H9 (cell line): ENCODE measurements at regions not wholly inside any gene's neighbourhood (a gene's known extent, or its start where the extent isn't known, plus 50 kb on each side); places are given as distances from the start of the nearest gene placed in this dataset.
"Not testable (repeated sequence)": the region's sequence is repeated elsewhere in the genome, so short reads cannot be mapped to it uniquely, and the experiment has no call there.

Experiments used
- DNase-seq: peaks from one replicate; pipeline ENCODE4 v3.0.0-alpha.2; 2017
- H2AFZ ChIP-seq: one replicate; pipeline ENCODE4 v1.6.1; 2013; ENCODE audit warnings: mild to moderate bottlenecking, low read length, control low read depth, moderate library complexity
- H2AK5ac ChIP-seq: 2 replicates; pipeline ENCODE4 v1.6.1; 2013; ENCODE audit warnings: low read length, control low read depth, mixed read lengths; ENCODE audit not compliant: insufficient read length
- H2BK120ac ChIP-seq: one replicate; pipeline ENCODE4 v1.6.1; 2013; ENCODE audit warnings: low read depth, mild to moderate bottlenecking, low read length, control low read depth, inconsistent platforms; ENCODE audit not compliant: poor library complexity, severe bottlenecking
- H2BK12ac ChIP-seq: 2 replicates; pipeline ENCODE4 v1.6.1; 2013; ENCODE audit warnings: low read length, control low read depth, mixed read lengths, low read depth; ENCODE audit not compliant: insufficient read length
- H2BK15ac ChIP-seq: 2 replicates; pipeline ENCODE4 v1.6.1; 2013; ENCODE audit warnings: low read depth, low read length, control low read depth
- H2BK20ac ChIP-seq: one replicate; pipeline ENCODE4 v1.6.1; 2013; ENCODE audit warnings: low read depth, mild to moderate bottlenecking, low read length, control low read depth, inconsistent platforms; ENCODE audit not compliant: poor library complexity, severe bottlenecking
- H2BK5ac ChIP-seq: 2 replicates; pipeline ENCODE4 v1.6.1; 2013; ENCODE audit warnings: low read length, control low read depth, mixed read lengths; ENCODE audit not compliant: insufficient read length
- H3K14ac ChIP-seq: 2 replicates; pipeline ENCODE4 v1.6.1; 2013; ENCODE audit warnings: low read length, control low read depth; ENCODE audit not compliant: insufficient read depth
- H3K18ac ChIP-seq: 2 replicates; pipeline ENCODE4 v1.6.1; 2013; ENCODE audit warnings: low read depth, mild to moderate bottlenecking, mixed read lengths, low read length, control low read depth; ENCODE audit not compliant: insufficient read length
- H3K23ac ChIP-seq: 2 replicates; pipeline ENCODE4 v1.6.1; 2013; ENCODE audit warnings: low read length, control low read depth, mixed read lengths, low read depth; ENCODE audit not compliant: insufficient read length
- H3K23me2 ChIP-seq: 2 replicates; pipeline ENCODE4 v1.6.1; 2013; ENCODE audit warnings: low read depth, mild to moderate bottlenecking, mixed read lengths, low read length, control low read depth; ENCODE audit not compliant: insufficient read length, poor library complexity, severe bottlenecking
- H3K27ac ChIP-seq: 2 replicates; pipeline ENCODE4 v1.5.1; 2013; ENCODE audit warnings: low read length, control low read depth, mixed read lengths, low read depth; ENCODE audit not compliant: insufficient read length
- H3K27me3 ChIP-seq: 2 replicates; pipeline ENCODE4 v1.6.1; 2013; ENCODE audit warnings: low read length, control low read depth, inconsistent platforms; ENCODE audit not compliant: insufficient read depth
- H3K4ac ChIP-seq: 2 replicates; pipeline ENCODE4 v1.6.1; 2013; ENCODE audit warnings: low read depth, mild to moderate bottlenecking, control low read depth, inconsistent platforms, low read length, moderate library complexity
- H3K4me1 ChIP-seq: 2 replicates; pipeline ENCODE4 v1.6.1; 2013; ENCODE audit warnings: low read length, control low read depth, inconsistent platforms; ENCODE audit not compliant: insufficient read depth
- H3K4me2 ChIP-seq: 2 replicates; pipeline ENCODE4 v1.6.1; 2013; ENCODE audit warnings: low read length, control low read depth, mixed read lengths; ENCODE audit not compliant: insufficient read length, insufficient read depth
- H3K56ac ChIP-seq: 2 replicates; pipeline ENCODE4 v1.6.1; 2013; ENCODE audit warnings: low read depth, mild to moderate bottlenecking, mixed read lengths, low read length, control low read depth; ENCODE audit not compliant: insufficient read length
- H3K79me1 ChIP-seq: 2 replicates; pipeline ENCODE4 v1.6.1; 2013; ENCODE audit warnings: low read depth, mild to moderate bottlenecking, moderate library complexity, low read length, control low read depth, inconsistent platforms; ENCODE audit not compliant: insufficient read depth, poor library complexity, severe bottlenecking
- H3K79me2 ChIP-seq: 2 replicates; pipeline ENCODE4 v1.6.1; 2013; ENCODE audit warnings: low read length, control low read depth, inconsistent platforms; ENCODE audit not compliant: insufficient read depth
- H3K9ac ChIP-seq: 2 replicates; pipeline ENCODE4 v1.6.1; 2013; ENCODE audit warnings: low read length, control low read depth, mixed read lengths; ENCODE audit not compliant: insufficient read length; ENCODE audit errors: extremely low read depth
- H3K9me3 ChIP-seq: one replicate; pipeline ENCODE4 v1.6.1; 2013; ENCODE audit warnings: low read depth, low read length, inconsistent platforms; ENCODE audit not compliant: control insufficient read depth
- H3T11ph ChIP-seq: one replicate; pipeline ENCODE4 v1.6.1; 2013; ENCODE audit warnings: mild to moderate bottlenecking, low read length, control low read depth, inconsistent platforms
- H4K20me1 ChIP-seq: one replicate; pipeline ENCODE4 v1.6.1; 2013; ENCODE audit not compliant: control insufficient read depth, insufficient read length, insufficient read depth
- H4K5ac ChIP-seq: 2 replicates; pipeline ENCODE4 v1.6.1; 2013; ENCODE audit warnings: low read depth, mild to moderate bottlenecking, mixed read lengths, low read length, control low read depth; ENCODE audit not compliant: insufficient read length
- H4K8ac ChIP-seq: replicated peaks from 2 replicates; pipeline ENCODE4 v1.6.1; 2013; ENCODE audit warnings: low read length, control low read depth, mixed read lengths, low read depth; ENCODE audit not compliant: insufficient read length
- H4K91ac ChIP-seq: 2 replicates; pipeline ENCODE4 v1.6.1; 2013; ENCODE audit warnings: low read depth, mild to moderate bottlenecking, moderate library complexity, mixed read lengths, low read length, control low read depth; ENCODE audit not compliant: insufficient read length
- H3K27ac Mint-ChIP-seq, 3 experiments: 2 replicates in 2 of 3; 3 replicates in 1 of 3; pipeline ENCODE4 v1.8.0; 2020 to 2021; ENCODE audit warnings: mixed read lengths in 3 of 3, mild to moderate bottlenecking in 1 of 3, moderate library complexity in 1 of 3
- H3K27me3 Mint-ChIP-seq: 2 replicates; pipeline ENCODE4 v1.8.0; 2021; ENCODE audit warnings: low read depth, mild to moderate bottlenecking, moderate library complexity, mixed read lengths
- H3K36me3 Mint-ChIP-seq, 3 experiments: 2 replicates in 2 of 3; 3 replicates in 1 of 3; pipeline ENCODE4 v1.8.0; 2020 to 2021; ENCODE audit warnings: low read depth in 3 of 3, mixed read lengths in 3 of 3; ENCODE audit not compliant: insufficient read depth in 1 of 3
- H3K4me1 Mint-ChIP-seq, 2 experiments: 2 replicates each; pipeline ENCODE4 v1.8.0; 2020; ENCODE audit warnings: mixed read lengths in 2 of 2
- H3K4me3 Mint-ChIP-seq, 2 experiments: 2 replicates in 1 of 2; 3 replicates in 1 of 2; pipeline ENCODE4 v1.8.0; 2020 to 2021; ENCODE audit warnings: mild to moderate bottlenecking in 2 of 2, mixed read lengths in 2 of 2, moderate library complexity in 1 of 2
- H3K9me3 Mint-ChIP-seq, 2 experiments: 2 replicates in 1 of 2; 3 replicates in 1 of 2; pipeline ENCODE4 v1.8.0; 2020; ENCODE audit warnings: mild to moderate bottlenecking in 2 of 2, mixed read lengths in 2 of 2, moderate library complexity in 1 of 2
- CTCF ChIP-seq: fragments of 200-600 bp; sonication (generic); conservative IDR thresholded peaks from 3 replicates; pipeline ENCODE4 v1.8.0; 2021; ENCODE audit warnings: antibody characterized with exemption, mild to moderate bottlenecking
- WGBS: extraction: QIAGEN DNeasy Blood & Tissue Kit; methylation state at CpG from one replicate; pipeline ENCODE4 v1.1.7; 2013; ENCODE audit warnings: missing lambda C conversion rate, low lambda C conversion rate, mixed read lengths; ENCODE audit not compliant: insufficient read length; ENCODE audit errors: extremely low coverage; 5-methylcytosine and 5-hydroxymethylcytosine counted together

DNA sequence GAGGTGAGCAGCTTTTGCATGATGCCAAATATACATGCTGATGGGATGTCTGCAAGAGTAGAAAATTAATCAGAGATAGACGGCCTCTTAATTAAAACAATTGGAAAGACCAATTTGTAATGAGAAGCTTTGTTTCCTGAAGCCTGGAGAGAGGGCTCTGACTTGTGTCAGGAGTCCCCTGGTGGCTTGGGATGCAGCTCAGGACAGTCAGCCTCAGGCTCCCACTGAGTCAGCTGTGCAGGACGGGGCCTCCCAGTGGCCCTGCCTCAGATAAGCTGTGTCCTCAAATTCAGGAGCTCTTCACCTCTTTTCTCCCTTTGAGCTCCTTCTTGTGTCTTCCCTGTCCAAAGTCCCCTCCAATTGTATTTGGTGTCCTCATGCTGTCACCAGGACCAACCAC lies 438.9 kb upstream of the PODXL start:
- Histone ChIP-seq H3K79me2 (no peaks in the 10 kb centered on the region), H3K27ac (no peak overlapping the region), H2BK15ac (no peak overlapping the region), H3T11ph (no peak overlapping the region), H2AFZ (no peak overlapping the region), H2BK120ac (no peak overlapping the region), H4K8ac (no peak overlapping the region), H3K56ac (no peak overlapping the region), H2AK5ac (no peak overlapping the region), H3K4me2 (no peak overlapping the region), H3K79me1 (no peaks in the 10 kb centered on the region), H3K18ac (no peak overlapping the region), H4K20me1 (no peaks in the 10 kb centered on the region), H3K14ac (no peak overlapping the region), H3K23me2 (no peaks in the 10 kb centered on the region), H4K91ac (no peak overlapping the region), H3K9ac (no peak overlapping the region), H4K5ac (no peak overlapping the region), H2BK20ac (no peak overlapping the region), H3K23ac (no peak overlapping the region), H2BK12ac (no peak overlapping the region), H3K9me3 (no peaks in the 10 kb centered on the region), H3K4me1 (no peaks in the 10 kb centered on the region), H3K4ac (no peak overlapping the region), H2BK5ac (no peak overlapping the region), H3K27me3 (no peaks in the 10 kb centered on the region; the same call in 1 of the 2 replicates)
- no peak overlapping the region for H3K4me3 Mint-ChIP-seq
- H3K27ac Mint-ChIP-seq: no peak overlapping the region
- no peaks in the 10 kb centered on the region for H3K27me3 Mint-ChIP-seq
- peaks cover 3 to 5% of the 10 kb centered on the region in 2 experiments; a peak in 3 of 4 replicates for H3K4me1 Mint-ChIP-seq
- DNase-seq: no peak
- no CpG with 5 or more reads among the region's 2 CpGs for WGBS
- no peaks in the 10 kb centered on the region for H3K9me3 Mint-ChIP-seq
- TF ChIP-seq CTCF: no peak
- H3K36me3 Mint-ChIP-seq: no peaks in the 10 kb centered on the region

- H3K4me1 Mint-ChIP-seq, H3K9ac ChIP-seq, H3K23ac ChIP-seq, H3T11ph ChIP-seq, H2AFZ ChIP-seq, H3K27me3 ChIP-seq, H2AK5ac ChIP-seq, H3K14ac ChIP-seq, DNase-seq, H3K18ac ChIP-seq, H2BK120ac ChIP-seq, H2BK5ac ChIP-seq, H4K8ac ChIP-seq, H2BK20ac ChIP-seq, H3K4ac ChIP-seq, H3K9me3 Mint-ChIP-seq, H3K27ac Mint-ChIP-seq, H3K4me3 Mint-ChIP-seq, H3K9me3 ChIP-seq, H3K79me1 ChIP-seq, H3K79me2 ChIP-seq, H3K56ac ChIP-seq, H3K4me2 ChIP-seq, H3K4me1 ChIP-seq, H2BK15ac ChIP-seq, H2BK12ac ChIP-seq, H3K36me3 Mint-ChIP-seq, H4K91ac ChIP-seq, H4K5ac ChIP-seq, H4K20me1 ChIP-seq, H3K27ac ChIP-seq, H3K23me2 ChIP-seq: not testable (repeated sequence)
- H3K27me3 Mint-ChIP-seq: peaks cover 22% of the 10 kb centered on the region
These were observed 424.6 kb upstream of the PODXL start for GRCh38 chr7:131981069-131981468.
